AG08396 (cell line): ENCODE measurements at regions not wholly inside any gene's neighbourhood (a gene's known extent, or its start where the extent isn't known, plus 50 kb on each side); places are given as distances from the start of the nearest gene placed in this dataset.

Experiments used
- DNase-seq: peaks from one replicate; pipeline ENCODE4 v3.0.0; 2012; ENCODE audit warnings: low spot score, mixed read lengths

- DNase-seq: no peak
These were observed 69.7 kb downstream of the PSMB1 start for GRCh38 chr6:170483413-170483812.

GRCh38 chr6:170480050-170480692 lies 72.9 kb downstream of the PSMB1 start:
- peak; percentile 34 for DNase-seq

GRCh38 chr6:170476360-170476759 lies 76.7 kb downstream of the PSMB1 start:
- no peak for DNase-seq

- no peak for DNase-seq
These were observed 78.0 kb downstream of the PSMB1 start for GRCh38 chr6:170475118-170475517.

- DNase-seq: no peak
These were observed 79.3 kb downstream of the PSMB1 start for GRCh38 chr6:170473801-170474200.

GRCh38 chr6:170473301-170473717 lies 79.8 kb downstream of the PSMB1 start:
- DNase-seq: no peak

- no peak for DNase-seq
These were observed 81.6 kb downstream of the PSMB1 start for GRCh38 chr6:170471491-170471890.

GRCh38 chr6:170470734-170471133 lies 82.4 kb downstream of the PSMB1 start:
- no peak for DNase-seq

- no peak for DNase-seq
These were observed 88.6 kb downstream of the PSMB1 start for GRCh38 chr6:170464524-170464979.

- DNase-seq: no peak
These were observed 89.0 kb downstream of the PSMB1 start for GRCh38 chr6:170464080-170464479.

GRCh38 chr6:170463101-170463721 lies 89.9 kb downstream of the PSMB1 start:
- no peak for DNase-seq

- DNase-seq: no peak
These were observed 90.6 kb downstream of the PSMB1 start for GRCh38 chr6:170462366-170463020.

- no peak for DNase-seq
These were observed 91.3 kb downstream of the PSMB1 start for GRCh38 chr6:170461556-170462365.

- no peak for DNase-seq
These were observed 92.0 kb downstream of the PSMB1 start for GRCh38 chr6:170461111-170461510.

GRCh38 chr6:170460641-170461040 lies 92.5 kb downstream of the PSMB1 start:
- no peak for DNase-seq

GRCh38 chr6:170459451-170459850 lies 93.7 kb downstream of the PSMB1 start:
- DNase-seq: peak; percentile 81

GRCh38 chr6:170456886-170457698 lies 96.0 kb downstream of the PSMB1 start:
- no peak for DNase-seq
